ENCODE measurements at regions not wholly inside any gene's neighbourhood (a gene's known extent, or its start where the extent isn't known, plus 50 kb on each side); places are given as distances from the start of the nearest gene placed in this dataset. TPM values are rescaled to one million over a fixed set of nuclear protein-coding genes. Genes with fewer than 3 reads are reported as not detected.
"Not testable (repeated sequence)": the region's sequence is repeated elsewhere in the genome, so short reads cannot be mapped to it uniquely, and the experiment has no call there.

GRCh38 chr16:31718998-31719397, 154.6 kb upstream of the ZNF267 start:
- FAIRE-seq = no peak
- DNase-seq (ENCODE audit: low spot score in 2 of 2) = no peak

GRCh38 chr16:31727553-31727952, 146.1 kb upstream of the ZNF267 start:
- DNase-seq (ENCODE audit: low spot score in 2 of 2) (no peak), FAIRE-seq (no peak)

- FAIRE-seq (no peak), DNase-seq (ENCODE audit: low spot score in 2 of 2) (no peak)
These were observed 139.3 kb upstream of the ZNF267 start for GRCh38 chr16:31734265-31734664.

GRCh38 chr16:31745098-31745497, 128.5 kb upstream of the ZNF267 start:
- DNase-seq (ENCODE audit: low spot score in 2 of 2); FAIRE-seq: not testable (repeated sequence)

GRCh38 chr16:31745900-31746299, 127.7 kb upstream of the ZNF267 start:
- DNase-seq (ENCODE audit: low spot score in 2 of 2) (no peak), FAIRE-seq (no peak)

GRCh38 chr16:31754998-31755615, 118.5 kb upstream of the ZNF267 start:
- DNase-seq (ENCODE audit: low spot score in 2 of 2) (no peak), FAIRE-seq (no peak)

- FAIRE-seq = no peak
- DNase-seq (ENCODE audit: low spot score in 2 of 2) = no peak
These were observed 109.5 kb upstream of the ZNF267 start for GRCh38 chr16:31764103-31764502.

GRCh38 chr16:31767267-31767666, 106.3 kb upstream of the ZNF267 start:
- DNase-seq (ENCODE audit: low spot score in 2 of 2) (no peak), FAIRE-seq (no peak)

- FAIRE-seq (no peak), DNase-seq (ENCODE audit: low spot score in 2 of 2) (no peak)
These were observed 93.3 kb upstream of the ZNF267 start for GRCh38 chr16:31780342-31780741.

GRCh38 chr16:31785126-31785525, 88.5 kb upstream of the ZNF267 start:
- FAIRE-seq = peak; percentile 15
- DNase-seq (ENCODE audit: low spot score in 2 of 2) = no peak

- FAIRE-seq = no peak
These were observed 66.5 kb upstream of the ZNF267 start for GRCh38 chr16:31807086-31807485.

GRCh38 chr16:31810863-31811262, 62.7 kb upstream of the ZNF267 start:
- FAIRE-seq (no peak), DNase-seq (ENCODE audit: low spot score in 2 of 2) (no peak)

More at GRCh38 chr16:31807086-31807485, 66.5 kb upstream of the ZNF267 start:
- DNase-seq (ENCODE audit: low spot score in 2 of 2) = no peak

- DNase-seq (ENCODE audit: low spot score in 2 of 2); FAIRE-seq: not testable (repeated sequence)
These were observed 57.5 kb upstream of the ZNF267 start for GRCh38 chr16:31816141-31816540.

GRCh38 chr16:31819386-31819785, 54.2 kb upstream of the ZNF267 start:
- no peak for FAIRE-seq

GRCh38 chr16:31819948-31820347, 53.7 kb upstream of the ZNF267 start:
- FAIRE-seq (no peak), DNase-seq (ENCODE audit: low spot score in 2 of 2) (no peak)

More at GRCh38 chr16:31819386-31819785, 54.2 kb upstream of the ZNF267 start:
- no peak for DNase-seq (ENCODE audit: low spot score in 2 of 2)

Small RNA genes in the stretch of these regions (small RNA-seq; reads per million reads assigned to genes)
- not detected for gene AC074050.1
